CD4-positive, alpha-beta T cell (primary cell): ENCODE measurements at regions not wholly inside any gene's neighbourhood (a gene's known extent, or its start where the extent isn't known, plus 50 kb on each side); places are given as distances from the start of the nearest gene placed in this dataset.

Source experiments
- ATAC-seq: fragments of 200-7000 bp; cut with Tn5 transposase; one replicate; pipeline ENCODE4 v1.10.0; 2022; ENCODE audit warnings: mild to moderate bottlenecking; ENCODE audit not compliant: poor library complexity
- CTCF ChIA-PET: fragments of 350-600 bp; sonication (Branson Sonifier 250); formaldehyde crosslinking; loops from one replicate; lab custom pipeline; 2021; ENCODE audit warnings: antibody characterized with exemption, inconsistent platforms; lab: Charles Lee
- POLR2A ChIA-PET: fragments of 350-600 bp; sonication (Branson Sonifier 250); formaldehyde crosslinking; loops from one replicate; lab custom pipeline; 2021; ENCODE audit warnings: antibody characterized with exemption, inconsistent platforms; lab: Charles Lee
- DNase-seq, 14 experiments: peaks; one replicate each; pipeline ENCODE4 v3.0.0-alpha.2; 2013 to 2020; ENCODE audit warnings: mixed read lengths in 2 of 14
- H3K27ac ChIP-seq, 2 donors: one replicate each; pipeline versions ENCODE4 v1.5.1 to v1.7.0; 2013; ENCODE audit warnings: low read length in 2 of 2, low read depth in 1 of 2, mild to moderate bottlenecking in 1 of 2
- H3K27me3 ChIP-seq, 2 experiments: 1 replicate in 1 of 2; 2 replicates in 1 of 2; pipeline versions ENCODE4 v1.6.1 to v1.7.0; 2013; ENCODE audit warnings: low read length in 2 of 2, control low read depth in 1 of 2, mild to moderate bottlenecking in 1 of 2, moderate library complexity in 1 of 2; ENCODE audit not compliant: insufficient read depth in 2 of 2, control insufficient read depth in 1 of 2
- H3K36me3 ChIP-seq: one replicate; pipeline ENCODE4 v1.6.1; 2013; ENCODE audit warnings: low read length, control low read depth; ENCODE audit not compliant: insufficient read depth
- H3K4me1 ChIP-seq: one replicate; pipeline ENCODE4 v1.6.1; 2013; ENCODE audit warnings: low read length, control low read depth; ENCODE audit not compliant: insufficient read depth
- H3K4me3 ChIP-seq: one replicate; pipeline ENCODE4 v1.5.1; 2013; ENCODE audit warnings: mild to moderate bottlenecking, low read length, moderate library complexity
- H3K9me3 ChIP-seq, 2 experiments: 1 replicate in 1 of 2; 2 replicates in 1 of 2; pipeline versions ENCODE4 v1.6.1 to v1.7.0; 2013; ENCODE audit warnings: low read length in 2 of 2, mild to moderate bottlenecking in 2 of 2, control low read depth in 1 of 2, moderate library complexity in 1 of 2; ENCODE audit not compliant: control insufficient read depth in 1 of 2, insufficient read depth in 1 of 2
- H3K27ac Mint-ChIP-seq: one replicate; pipeline ENCODE4 v1.8.0; 2020; ENCODE audit warnings: mixed read lengths
- H3K27me3 Mint-ChIP-seq: one replicate; pipeline ENCODE4 v1.8.0; 2021; ENCODE audit warnings: mixed read lengths
- H3K36me3 Mint-ChIP-seq: one replicate; pipeline ENCODE4 v1.8.0; 2021; ENCODE audit warnings: low read depth, mixed read lengths
- H3K4me1 Mint-ChIP-seq: one replicate; pipeline ENCODE4 v1.8.0; 2021; ENCODE audit warnings: low read depth, mixed read lengths
- H3K4me3 Mint-ChIP-seq: one replicate; pipeline ENCODE4 v1.8.0; 2020; ENCODE audit warnings: mild to moderate bottlenecking, mixed read lengths
- H3K9me3 Mint-ChIP-seq: one replicate; pipeline ENCODE4 v1.8.0; 2020; ENCODE audit warnings: mixed read lengths
- CTCF ChIP-seq: fragments of 200-600 bp; IDR thresholded peaks from one replicate; pipeline ENCODE4 v1.8.0; 2022; ENCODE audit warnings: antibody characterized with exemption, mild to moderate bottlenecking
- intact Hi-C, 2 experiments: fragments of 100-400 bp; cut with DNase I in 1 of 2; cut with micrococcal nuclease in 1 of 2; formaldehyde crosslinking; loops; one replicate each; pipeline versions ENCODE4 v1.15.1 to v1.9.0; 2023 to 2025; cut with DNase I, micrococcal nuclease

DNA sequence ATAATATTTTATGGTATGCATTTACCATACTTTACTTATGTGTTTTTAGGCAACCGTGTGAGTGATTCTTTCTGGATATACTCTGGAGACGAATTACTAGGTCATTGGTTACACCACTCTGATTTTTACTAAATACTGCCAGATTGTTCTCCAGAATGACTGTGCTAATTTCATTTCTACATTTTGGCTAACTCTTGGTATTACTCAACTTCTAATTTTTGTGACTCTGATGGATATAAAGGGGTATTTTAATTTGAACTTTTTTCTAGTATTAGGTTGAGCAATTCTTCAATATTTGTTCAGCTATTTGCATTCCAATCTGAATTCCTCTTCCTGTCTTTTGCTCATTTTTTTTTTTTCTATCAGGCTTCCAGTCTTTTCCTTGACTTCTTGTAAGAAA lies 223.6 kb downstream of the MDFIC start:
- H3K27ac Mint-ChIP-seq, result no peak overlapping the region
- Histone ChIP-seq H3K27ac (no peak overlapping the region), H3K27me3 (no peaks in the 10 kb centered on the region), H3K4me1 (no peaks in the 10 kb centered on the region), H3K9me3 (no peaks in the 10 kb centered on the region), H3K36me3 (no peaks in the 10 kb centered on the region), H3K4me3 (no peak overlapping the region)
- no peak for ATAC-seq
- no peaks in the 10 kb centered on the region for H3K4me1 Mint-ChIP-seq
- POLR2A ChIA-PET, result no interaction called here
- H3K27me3 Mint-ChIP-seq, result no peaks in the 10 kb centered on the region
- H3K36me3 Mint-ChIP-seq, result no peaks in the 10 kb centered on the region
- intact Hi-C loops, result no loop called here
- no peak for DNase-seq
- TF ChIP-seq CTCF, result no peak
- H3K9me3 Mint-ChIP-seq, result no peaks in the 10 kb centered on the region
- CTCF ChIA-PET, result no interaction called here
- H3K4me3 Mint-ChIP-seq, result no peak overlapping the region

GRCh38 chr7:115137816-115138215 lies 215.9 kb downstream of the MDFIC start:
- Mint-ChIP-seq H3K27ac (no peak overlapping the region), H3K36me3 (no peaks in the 10 kb centered on the region), H3K4me1 (peaks cover 32% of the 10 kb centered on the region), H3K9me3 (peaks cover 2% of the 10 kb centered on the region), H3K27me3 (no peaks in the 10 kb centered on the region), H3K4me3 (no peak overlapping the region)
- Histone ChIP-seq H3K36me3 (no peaks in the 10 kb centered on the region), H3K4me3 (no peak overlapping the region), H3K9me3 (no peaks in the 10 kb centered on the region), H3K27me3 (no peaks in the 10 kb centered on the region), H3K4me1 (peaks cover 12% of the 10 kb centered on the region), H3K27ac (no peak overlapping the region)
- CTCF ChIA-PET, result no interaction called here
- no peak for TF ChIP-seq CTCF
- no peak for DNase-seq
- intact Hi-C loops, result no loop called here
- no peak for ATAC-seq
- POLR2A ChIA-PET, result no interaction called here

DNA sequence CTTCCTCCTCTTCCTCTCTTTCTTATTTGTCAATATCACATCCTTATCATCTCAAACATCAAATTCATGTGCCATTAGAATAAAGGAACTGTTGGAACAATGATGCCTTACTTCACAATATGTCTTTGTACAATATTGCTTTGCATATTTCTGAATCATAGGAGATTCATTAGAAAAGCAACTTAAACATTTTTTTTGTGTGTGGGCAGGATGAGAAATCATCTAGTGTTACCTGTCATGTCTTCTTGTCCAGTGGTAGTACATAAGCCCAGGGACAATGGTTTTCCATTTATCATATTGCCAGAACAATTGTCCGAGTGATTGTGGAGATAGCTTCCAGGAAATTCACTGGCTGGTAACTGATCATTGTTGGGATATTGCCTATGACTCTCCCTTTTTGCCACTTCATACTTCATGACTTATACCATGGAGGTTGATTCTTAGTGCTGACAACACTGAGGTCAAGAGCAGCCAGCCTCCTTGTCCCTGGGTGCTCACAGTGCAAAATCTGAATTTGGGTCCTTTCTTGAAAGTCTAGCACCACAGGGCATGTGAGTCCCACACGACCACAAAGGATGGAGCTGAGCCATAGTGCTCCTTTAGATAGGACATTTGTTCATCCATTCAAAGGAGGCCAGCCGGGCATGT lies 215.0 kb downstream of the MDFIC start:
- ChIA-PET CTCF (no interaction called here), POLR2A (no interaction called here)
- no peak overlapping the region for H3K27ac Mint-ChIP-seq

More for the DNA sequence above, 215.0 kb downstream of the MDFIC start:
- no peaks in the 10 kb centered on the region for H3K27me3 ChIP-seq
- H3K4me3 ChIP-seq, result no peak overlapping the region
- DNase-seq (no peak), ATAC-seq (no peak)
- no peak overlapping the region for H3K4me3 Mint-ChIP-seq
- H3K4me1 ChIP-seq, result peaks cover 12% of the 10 kb centered on the region
- H3K27ac ChIP-seq, result no peak overlapping the region
- intact Hi-C loops, result no loop called here
- no peaks in the 10 kb centered on the region for H3K9me3 ChIP-seq
- H3K9me3 Mint-ChIP-seq, result peaks cover 2% of the 10 kb centered on the region
- H3K27me3 Mint-ChIP-seq, result no peaks in the 10 kb centered on the region
- H3K36me3 ChIP-seq, result no peaks in the 10 kb centered on the region
- H3K36me3 Mint-ChIP-seq, result no peaks in the 10 kb centered on the region
- no peak for TF ChIP-seq CTCF
- peaks cover 32% of the 10 kb centered on the region for H3K4me1 Mint-ChIP-seq
